HAP-1 (cell line): ENCODE measurements at regions not wholly inside any gene's neighbourhood (a gene's known extent, or its start where the extent isn't known, plus 50 kb on each side); places are given as distances from the start of the nearest gene placed in this dataset.
"Not testable (repeated sequence)": the region's sequence is repeated elsewhere in the genome, so short reads cannot be mapped to it uniquely, and the experiment has no call there.

ENCODE experiments used
- DNase-seq, 2 experiments: peaks; one replicate each; pipeline ENCODE4 v3.0.0-alpha.2; 2016 to 2020; ENCODE audit warnings: low spot score in 2 of 2
- H3K27me3 ChIP-seq: fragments of 250-450 bp; sonication (Bioruptor Pico); 2 replicates; pipeline ENCODE4 v1.5.1; 2020; ENCODE audit warnings: low read depth, mild to moderate bottlenecking, moderate library complexity
- H3K36me3 ChIP-seq: fragments of 250-450 bp; sonication (Bioruptor Pico); replicated peaks from 2 replicates; pipeline ENCODE4 v1.5.1; 2020; ENCODE audit warnings: mild to moderate bottlenecking
- H3K4me1 ChIP-seq: fragments of 250-450 bp; sonication (Bioruptor Pico); 2 replicates; pipeline ENCODE4 v1.5.1; 2020; ENCODE audit warnings: mild to moderate bottlenecking
- H3K4me3 ChIP-seq: fragments of 250-450 bp; sonication (Bioruptor Pico); 2 replicates; pipeline ENCODE4 v1.5.1; 2020; ENCODE audit warnings: mild to moderate bottlenecking, moderate library complexity
- H3K9me3 ChIP-seq: fragments of 250-450 bp; sonication (Bioruptor Pico); 2 replicates; pipeline ENCODE4 v1.5.1; 2020; ENCODE audit warnings: mild to moderate bottlenecking, moderate library complexity
- in situ Hi-C: fragments of 300-500 bp; cut with MboI; formaldehyde crosslinking; loops from 3 replicates; pipeline ENCODE4 v1.14.3; 2020; ENCODE audit warnings: low sequenced_read_pairs, inconsistent platforms, mixed read lengths

DNA sequence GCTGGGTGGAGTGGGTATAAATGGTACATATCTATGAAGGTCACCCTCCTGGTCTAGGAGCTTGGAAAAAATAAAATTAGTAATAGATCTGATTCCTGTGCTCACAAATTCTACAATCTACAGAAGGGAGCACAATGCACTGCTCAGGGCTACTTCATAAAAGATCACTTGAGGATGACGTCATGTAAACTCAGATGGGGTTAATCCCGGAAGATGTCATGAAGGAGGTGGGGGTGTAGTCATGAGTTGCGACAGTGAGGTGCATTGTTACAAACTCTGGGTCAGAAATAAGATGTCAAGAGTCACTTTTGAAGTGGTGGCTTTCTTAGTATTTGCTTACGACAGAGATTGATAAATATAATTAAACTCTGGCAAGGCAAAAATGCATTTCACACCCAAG is 68.2 kb downstream of the LHX9 start:
- in situ Hi-C loops = no loop called here
- H3K4me1 ChIP-seq = no peaks in the 10 kb centered on the region
- DNase-seq = no peak

GRCh38 chr1:197986817-197987216 is 69.6 kb downstream of the LHX9 start:
- H3K4me1 ChIP-seq = peaks cover 7% of the 10 kb centered on the region
- H3K4me3 ChIP-seq = no peak overlapping the region
- no peaks in the 10 kb centered on the region for H3K9me3 ChIP-seq
- DNase-seq = no peak
- in situ Hi-C loops = no loop called here
- no peaks in the 10 kb centered on the region for H3K27me3 ChIP-seq
- H3K36me3 ChIP-seq = no peaks in the 10 kb centered on the region

More for the DNA sequence above, 68.2 kb downstream of the LHX9 start:
- no peaks in the 10 kb centered on the region for H3K36me3 ChIP-seq
- no peak overlapping the region for H3K4me3 ChIP-seq
- H3K27me3 ChIP-seq = no peaks in the 10 kb centered on the region
- H3K9me3 ChIP-seq = no peaks in the 10 kb centered on the region

DNA sequence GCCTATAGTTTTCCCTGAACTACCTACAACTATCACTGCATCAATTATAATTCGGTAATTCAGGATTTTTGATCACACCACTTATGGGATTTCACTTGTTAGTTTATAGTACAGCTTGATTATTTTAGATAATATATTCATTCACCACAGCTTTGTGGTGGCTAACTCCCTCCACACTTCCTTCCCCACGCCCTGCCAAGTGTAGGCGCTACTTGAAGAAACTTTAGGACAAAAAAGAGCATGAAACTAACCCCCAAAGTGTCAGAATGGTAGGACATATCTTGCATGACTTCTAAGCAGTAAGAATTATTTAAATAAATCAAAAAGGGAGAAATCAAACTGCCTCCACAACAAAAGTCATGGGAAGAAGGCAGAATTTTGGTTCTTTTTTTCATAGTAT is 70.1 kb downstream of the LHX9 start:
- Histone ChIP-seq H3K9me3 (no peaks in the 10 kb centered on the region), H3K4me3 (no peak overlapping the region), H3K4me1 (peaks cover 12% of the 10 kb centered on the region), H3K27me3 (no peaks in the 10 kb centered on the region), H3K36me3 (no peaks in the 10 kb centered on the region)
- in situ Hi-C loops = no loop called here
- no peak for DNase-seq

GRCh38 chr1:197988581-197988980 is 71.4 kb downstream of the LHX9 start:
- H3K27me3 ChIP-seq, H3K36me3 ChIP-seq, in situ Hi-C loops, H3K4me3 ChIP-seq, DNase-seq, H3K9me3 ChIP-seq: not testable (repeated sequence)
- peaks cover 13% of the 10 kb centered on the region for H3K4me1 ChIP-seq

GRCh38 chr1:197989058-197989457 is 71.9 kb downstream of the LHX9 start:
- H3K27me3 ChIP-seq = no peaks in the 10 kb centered on the region
- no peak overlapping the region for H3K4me3 ChIP-seq
- H3K9me3 ChIP-seq = no peaks in the 10 kb centered on the region
- peaks cover 13% of the 10 kb centered on the region for H3K4me1 ChIP-seq
- in situ Hi-C loops = no loop called here
- DNase-seq = no peak
- no peaks in the 10 kb centered on the region for H3K36me3 ChIP-seq

- peak in 1 of 2 experiments; percentile 83 for DNase-seq
- no peak overlapping the region for H3K4me3 ChIP-seq
- peaks cover 13% of the 10 kb centered on the region for H3K4me1 ChIP-seq
- H3K36me3 ChIP-seq = no peaks in the 10 kb centered on the region
- in situ Hi-C loops = no loop called here
- no peaks in the 10 kb centered on the region for H3K27me3 ChIP-seq
- H3K9me3 ChIP-seq = no peaks in the 10 kb centered on the region
These were observed 74.4 kb downstream of the LHX9 start for GRCh38 chr1:197991594-197991993.

GRCh38 chr1:197994907-197995407 is 77.8 kb downstream of the LHX9 start:
- Histone ChIP-seq H3K36me3 (no peaks in the 10 kb centered on the region), H3K9me3 (no peaks in the 10 kb centered on the region), H3K4me3 (no peak overlapping the region), H3K27me3 (no peaks in the 10 kb centered on the region), H3K4me1 (peaks cover 13% of the 10 kb centered on the region)
- in situ Hi-C loops = no loop called here
- no peak for DNase-seq

DNA sequence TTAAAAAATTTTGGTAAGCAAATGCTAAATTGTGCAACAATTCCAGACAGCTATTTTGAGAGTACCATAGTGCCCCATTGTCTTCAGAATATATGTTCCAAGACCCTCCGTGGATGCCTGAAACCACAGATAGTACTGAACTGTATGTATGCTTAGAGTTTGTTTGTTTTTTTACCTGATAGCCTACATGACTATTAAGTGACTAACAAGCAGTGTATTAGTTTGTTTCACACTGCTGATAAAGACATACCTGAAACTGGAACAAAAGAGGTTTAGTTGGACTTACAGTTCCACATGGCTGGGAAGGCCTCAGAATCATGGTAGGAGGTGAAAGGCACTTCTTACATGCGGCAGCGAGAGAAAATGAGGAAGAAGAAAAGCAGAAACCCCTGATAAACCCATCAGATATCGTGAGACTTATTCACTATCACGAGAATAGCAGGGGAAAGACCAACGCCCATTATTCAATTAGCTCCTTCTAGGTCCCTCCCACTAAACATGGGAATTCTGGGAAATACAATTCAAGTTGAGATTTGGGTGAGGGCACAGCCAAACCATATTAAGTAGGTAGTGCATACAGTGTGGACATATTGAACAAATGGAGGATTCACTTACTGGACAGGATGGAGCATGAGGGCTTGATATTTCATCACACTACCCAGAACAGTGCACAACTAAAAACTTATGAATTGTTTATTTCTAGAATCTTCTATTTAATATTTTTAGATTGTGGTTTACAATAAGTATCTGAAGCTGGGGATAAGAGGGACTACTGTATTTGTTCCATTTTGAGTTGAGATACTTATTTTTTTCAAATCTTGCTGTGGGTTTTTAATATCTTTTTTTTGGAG is 78.5 kb downstream of the LHX9 start:
- Histone ChIP-seq H3K27me3 (no peaks in the 10 kb centered on the region), H3K9me3 (no peaks in the 10 kb centered on the region), H3K36me3 (no peaks in the 10 kb centered on the region), H3K4me1 (peaks cover 13% of the 10 kb centered on the region), H3K4me3 (no peak overlapping the region)
- no peak for DNase-seq
- in situ Hi-C loops = no loop called here

GRCh38 chr1:197996259-197996512 is 79.0 kb downstream of the LHX9 start:
- H3K4me1 ChIP-seq, H3K4me3 ChIP-seq, H3K36me3 ChIP-seq, DNase-seq, H3K9me3 ChIP-seq, in situ Hi-C loops, H3K27me3 ChIP-seq: not testable (repeated sequence)

GRCh38 chr1:197998110-197998509 is 80.9 kb downstream of the LHX9 start:
- H3K4me1 ChIP-seq = no peaks in the 10 kb centered on the region
- H3K9me3 ChIP-seq = no peaks in the 10 kb centered on the region
- in situ Hi-C loops = no loop called here
- no peak for DNase-seq
- no peak overlapping the region for H3K4me3 ChIP-seq
- H3K27me3 ChIP-seq = no peaks in the 10 kb centered on the region
- H3K36me3 ChIP-seq = no peaks in the 10 kb centered on the region

- no peaks in the 10 kb centered on the region for H3K36me3 ChIP-seq
- no peak overlapping the region for H3K4me3 ChIP-seq
- no peaks in the 10 kb centered on the region for H3K9me3 ChIP-seq
- in situ Hi-C loops = no loop called here
- H3K27me3 ChIP-seq = no peaks in the 10 kb centered on the region
- H3K4me1 ChIP-seq = no peaks in the 10 kb centered on the region
- no peak for DNase-seq
These were observed 84.7 kb downstream of the LHX9 start for GRCh38 chr1:198001776-198002408.

DNA sequence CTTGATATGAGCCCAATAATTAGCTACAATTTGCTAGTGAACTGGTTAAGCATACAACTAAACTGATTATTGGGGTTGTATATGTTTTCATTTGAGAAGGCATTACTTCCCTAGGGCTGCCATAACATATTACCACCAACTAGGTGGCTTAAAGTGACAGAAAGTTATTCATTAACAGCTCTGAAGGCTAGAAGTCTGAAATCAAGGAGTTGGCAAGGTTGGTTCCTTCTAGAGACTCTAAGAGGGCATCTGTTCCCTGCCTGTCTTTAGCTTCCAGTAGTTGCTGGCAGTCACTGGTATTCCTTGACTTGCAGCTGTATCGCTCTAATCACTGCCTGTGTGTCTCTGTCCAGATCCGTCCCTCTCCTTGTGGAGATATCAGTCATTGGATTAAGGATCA is 86.3 kb downstream of the LHX9 start:
- no peak overlapping the region for H3K4me3 ChIP-seq
- H3K4me1 ChIP-seq = no peaks in the 10 kb centered on the region
- no peaks in the 10 kb centered on the region for H3K9me3 ChIP-seq
- DNase-seq = no peak
- H3K36me3 ChIP-seq = no peaks in the 10 kb centered on the region
- in situ Hi-C loops = no loop called here
- no peaks in the 10 kb centered on the region for H3K27me3 ChIP-seq

- Histone ChIP-seq H3K36me3 (no peaks in the 10 kb centered on the region), H3K9me3 (peaks cover 4% of the 10 kb centered on the region; the same call in 1 of the 2 replicates), H3K4me3 (no peak overlapping the region), H3K27me3 (no peaks in the 10 kb centered on the region), H3K4me1 (no peaks in the 10 kb centered on the region)
- no peak for DNase-seq
- in situ Hi-C loops = no loop called here
These were observed 89.8 kb downstream of the LHX9 start for GRCh38 chr1:198007011-198007410.

- H3K9me3 ChIP-seq = peaks cover 4% of the 10 kb centered on the region; the same call in 1 of the 2 replicates
- H3K4me1 ChIP-seq = no peaks in the 10 kb centered on the region
- in situ Hi-C loops = no loop called here
- no peak for DNase-seq
- no peaks in the 10 kb centered on the region for H3K27me3 ChIP-seq
- H3K4me3 ChIP-seq = no peak overlapping the region
- no peaks in the 10 kb centered on the region for H3K36me3 ChIP-seq
These were observed 90.8 kb downstream of the LHX9 start for GRCh38 chr1:198007687-198008607.
